Neural cell (in vitro differentiated cells): ENCODE measurements at regions not wholly inside any gene's neighbourhood (a gene's known extent, or its start where the extent isn't known, plus 50 kb on each side); places are given as distances from the start of the nearest gene placed in this dataset.

Source experiments
- CTCF ChIP-seq: fragments of 450-650 bp; IDR thresholded peaks from 2 replicates; pipeline ENCODE4 v1.5.1; 2014; ENCODE audit warnings: antibody characterized with exemption, mild to moderate bottlenecking, moderate library complexity; ENCODE audit not compliant: poor library complexity, severe bottlenecking
- EP300 ChIP-seq: fragments of 450-650 bp; conservative IDR thresholded peaks from 2 replicates; pipeline ENCODE4 v1.6.1; 2014; ENCODE audit warnings: antibody characterized with exemption, mild to moderate bottlenecking, moderate library complexity; ENCODE audit not compliant: poor library complexity, severe bottlenecking
- EZH2 ChIP-seq: fragments of 200-600, 300-800 bp; shearing (Covaris generic), sonication (generic); IDR thresholded peaks from 2 replicates; pipeline ENCODE4 v1.6.1; 2014; ENCODE audit warnings: antibody characterized with exemption, low read length, borderline replicate concordance, mild to moderate bottlenecking; ENCODE audit not compliant: insufficient read depth, poor library complexity, severe bottlenecking
- MXI1 ChIP-seq: fragments of 450-650 bp; conservative IDR thresholded peaks from 2 replicates; pipeline ENCODE4 v1.6.1; 2014; ENCODE audit warnings: antibody characterized with exemption, mild to moderate bottlenecking; ENCODE audit not compliant: poor library complexity, severe bottlenecking
- POLR2AphosphoS5 ChIP-seq: IDR thresholded peaks from 2 replicates; pipeline ENCODE4 v1.6.1; 2012
- RAD21 ChIP-seq: fragments of 450-650 bp; conservative IDR thresholded peaks from 2 replicates; pipeline ENCODE4 v1.6.1; 2014; ENCODE audit warnings: antibody characterized with exemption, mild to moderate bottlenecking, moderate library complexity
- SMC3 ChIP-seq: fragments of 450-650 bp; conservative IDR thresholded peaks from 2 replicates; pipeline ENCODE4 v1.6.1; 2014; ENCODE audit warnings: antibody characterized with exemption, mild to moderate bottlenecking, moderate library complexity; ENCODE audit not compliant: poor library complexity
- TAF1 ChIP-seq: IDR thresholded peaks from 2 replicates; pipeline ENCODE4 v1.6.1; 2012; ENCODE audit warnings: low read depth
- TF ChIP-seq, protein P1 (sequence below): IDR thresholded peaks from 2 replicates; pipeline ENCODE4 v1.6.1; 2012; ENCODE audit warnings: borderline replicate concordance

- TF ChIP-seq CTCF (no peak), EZH2 (no peak), POLR2AphosphoS5 (no peak), RAD21 (no peak), MXI1 (no peak), SMC3 (no peak), TAF1 (no peak), EP300 (no peak)
- TF ChIP-seq, protein P1, sequence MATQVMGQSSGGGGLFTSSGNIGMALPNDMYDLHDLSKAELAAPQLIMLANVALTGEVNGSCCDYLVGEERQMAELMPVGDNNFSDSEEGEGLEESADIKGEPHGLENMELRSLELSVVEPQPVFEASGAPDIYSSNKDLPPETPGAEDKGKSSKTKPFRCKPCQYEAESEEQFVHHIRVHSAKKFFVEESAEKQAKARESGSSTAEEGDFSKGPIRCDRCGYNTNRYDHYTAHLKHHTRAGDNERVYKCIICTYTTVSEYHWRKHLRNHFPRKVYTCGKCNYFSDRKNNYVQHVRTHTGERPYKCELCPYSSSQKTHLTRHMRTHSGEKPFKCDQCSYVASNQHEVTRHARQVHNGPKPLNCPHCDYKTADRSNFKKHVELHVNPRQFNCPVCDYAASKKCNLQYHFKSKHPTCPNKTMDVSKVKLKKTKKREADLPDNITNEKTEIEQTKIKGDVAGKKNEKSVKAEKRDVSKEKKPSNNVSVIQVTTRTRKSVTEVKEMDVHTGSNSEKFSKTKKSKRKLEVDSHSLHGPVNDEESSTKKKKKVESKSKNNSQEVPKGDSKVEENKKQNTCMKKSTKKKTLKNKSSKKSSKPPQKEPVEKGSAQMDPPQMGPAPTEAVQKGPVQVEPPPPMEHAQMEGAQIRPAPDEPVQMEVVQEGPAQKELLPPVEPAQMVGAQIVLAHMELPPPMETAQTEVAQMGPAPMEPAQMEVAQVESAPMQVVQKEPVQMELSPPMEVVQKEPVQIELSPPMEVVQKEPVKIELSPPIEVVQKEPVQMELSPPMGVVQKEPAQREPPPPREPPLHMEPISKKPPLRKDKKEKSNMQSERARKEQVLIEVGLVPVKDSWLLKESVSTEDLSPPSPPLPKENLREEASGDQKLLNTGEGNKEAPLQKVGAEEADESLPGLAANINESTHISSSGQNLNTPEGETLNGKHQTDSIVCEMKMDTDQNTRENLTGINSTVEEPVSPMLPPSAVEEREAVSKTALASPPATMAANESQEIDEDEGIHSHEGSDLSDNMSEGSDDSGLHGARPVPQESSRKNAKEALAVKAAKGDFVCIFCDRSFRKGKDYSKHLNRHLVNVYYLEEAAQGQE = no peak
Measured at GRCh38 chr15:93179072-93179471, 90.1 kb upstream of the RGMA start.
